ENCODE measurements at regions not wholly inside any gene's neighbourhood (a gene's known extent, or its start where the extent isn't known, plus 50 kb on each side); places are given as distances from the start of the nearest gene placed in this dataset.

- TF ChIP-seq EP300 (IDR thresholded peaks at IDR 0.05; ENCODE audit: borderline replicate concordance in 1 of 2, low read depth in 1 of 2, low read length in 1 of 2) (no peak), SIN3A (IDR thresholded peaks at IDR 0.05; ENCODE audit: borderline replicate concordance, low read depth, low read length) (no peak), MXI1 (IDR thresholded peaks at IDR 0.05; ENCODE audit: low read depth, low read length) (no peak), RAD21 (IDR thresholded peaks at IDR 0.05; ENCODE audit: low read length) (no peak), POLR2AphosphoS5 (IDR thresholded peaks at IDR 0.05; ENCODE audit: low read depth, low read length) (no peak), FOXM1 (IDR thresholded peaks at IDR 0.05; ENCODE audit: low read depth) (no peak), JUND (IDR thresholded peaks at IDR 0.05) (no peak), TEAD4 (IDR thresholded peaks at IDR 0.05; ENCODE audit: borderline replicate concordance, insufficient read depth) (no peak), RCOR1 (IDR thresholded peaks at IDR 0.05; ENCODE audit: low read length) (no peak)
- TF ChIP-seq, protein P1, sequence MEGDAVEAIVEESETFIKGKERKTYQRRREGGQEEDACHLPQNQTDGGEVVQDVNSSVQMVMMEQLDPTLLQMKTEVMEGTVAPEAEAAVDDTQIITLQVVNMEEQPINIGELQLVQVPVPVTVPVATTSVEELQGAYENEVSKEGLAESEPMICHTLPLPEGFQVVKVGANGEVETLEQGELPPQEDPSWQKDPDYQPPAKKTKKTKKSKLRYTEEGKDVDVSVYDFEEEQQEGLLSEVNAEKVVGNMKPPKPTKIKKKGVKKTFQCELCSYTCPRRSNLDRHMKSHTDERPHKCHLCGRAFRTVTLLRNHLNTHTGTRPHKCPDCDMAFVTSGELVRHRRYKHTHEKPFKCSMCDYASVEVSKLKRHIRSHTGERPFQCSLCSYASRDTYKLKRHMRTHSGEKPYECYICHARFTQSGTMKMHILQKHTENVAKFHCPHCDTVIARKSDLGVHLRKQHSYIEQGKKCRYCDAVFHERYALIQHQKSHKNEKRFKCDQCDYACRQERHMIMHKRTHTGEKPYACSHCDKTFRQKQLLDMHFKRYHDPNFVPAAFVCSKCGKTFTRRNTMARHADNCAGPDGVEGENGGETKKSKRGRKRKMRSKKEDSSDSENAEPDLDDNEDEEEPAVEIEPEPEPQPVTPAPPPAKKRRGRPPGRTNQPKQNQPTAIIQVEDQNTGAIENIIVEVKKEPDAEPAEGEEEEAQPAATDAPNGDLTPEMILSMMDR (IDR thresholded peaks at IDR 0.05) = no peak
- TF ChIP-seq, protein P2, sequence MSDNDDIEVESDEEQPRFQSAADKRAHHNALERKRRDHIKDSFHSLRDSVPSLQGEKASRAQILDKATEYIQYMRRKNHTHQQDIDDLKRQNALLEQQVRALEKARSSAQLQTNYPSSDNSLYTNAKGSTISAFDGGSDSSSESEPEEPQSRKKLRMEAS (IDR thresholded peaks at IDR 0.05; ENCODE audit: low read depth) = no peak
- TF ChIP-seq, protein P3, sequence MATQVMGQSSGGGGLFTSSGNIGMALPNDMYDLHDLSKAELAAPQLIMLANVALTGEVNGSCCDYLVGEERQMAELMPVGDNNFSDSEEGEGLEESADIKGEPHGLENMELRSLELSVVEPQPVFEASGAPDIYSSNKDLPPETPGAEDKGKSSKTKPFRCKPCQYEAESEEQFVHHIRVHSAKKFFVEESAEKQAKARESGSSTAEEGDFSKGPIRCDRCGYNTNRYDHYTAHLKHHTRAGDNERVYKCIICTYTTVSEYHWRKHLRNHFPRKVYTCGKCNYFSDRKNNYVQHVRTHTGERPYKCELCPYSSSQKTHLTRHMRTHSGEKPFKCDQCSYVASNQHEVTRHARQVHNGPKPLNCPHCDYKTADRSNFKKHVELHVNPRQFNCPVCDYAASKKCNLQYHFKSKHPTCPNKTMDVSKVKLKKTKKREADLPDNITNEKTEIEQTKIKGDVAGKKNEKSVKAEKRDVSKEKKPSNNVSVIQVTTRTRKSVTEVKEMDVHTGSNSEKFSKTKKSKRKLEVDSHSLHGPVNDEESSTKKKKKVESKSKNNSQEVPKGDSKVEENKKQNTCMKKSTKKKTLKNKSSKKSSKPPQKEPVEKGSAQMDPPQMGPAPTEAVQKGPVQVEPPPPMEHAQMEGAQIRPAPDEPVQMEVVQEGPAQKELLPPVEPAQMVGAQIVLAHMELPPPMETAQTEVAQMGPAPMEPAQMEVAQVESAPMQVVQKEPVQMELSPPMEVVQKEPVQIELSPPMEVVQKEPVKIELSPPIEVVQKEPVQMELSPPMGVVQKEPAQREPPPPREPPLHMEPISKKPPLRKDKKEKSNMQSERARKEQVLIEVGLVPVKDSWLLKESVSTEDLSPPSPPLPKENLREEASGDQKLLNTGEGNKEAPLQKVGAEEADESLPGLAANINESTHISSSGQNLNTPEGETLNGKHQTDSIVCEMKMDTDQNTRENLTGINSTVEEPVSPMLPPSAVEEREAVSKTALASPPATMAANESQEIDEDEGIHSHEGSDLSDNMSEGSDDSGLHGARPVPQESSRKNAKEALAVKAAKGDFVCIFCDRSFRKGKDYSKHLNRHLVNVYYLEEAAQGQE (IDR thresholded peaks at IDR 0.05; ENCODE audit: low read depth, low read length) = no peak
- TF ChIP-seq, protein P4, sequence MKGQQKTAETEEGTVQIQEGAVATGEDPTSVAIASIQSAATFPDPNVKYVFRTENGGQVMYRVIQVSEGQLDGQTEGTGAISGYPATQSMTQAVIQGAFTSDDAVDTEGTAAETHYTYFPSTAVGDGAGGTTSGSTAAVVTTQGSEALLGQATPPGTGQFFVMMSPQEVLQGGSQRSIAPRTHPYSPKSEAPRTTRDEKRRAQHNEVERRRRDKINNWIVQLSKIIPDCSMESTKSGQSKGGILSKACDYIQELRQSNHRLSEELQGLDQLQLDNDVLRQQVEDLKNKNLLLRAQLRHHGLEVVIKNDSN (IDR thresholded peaks at IDR 0.05; ENCODE audit: borderline replicate concordance, low read depth) = no peak
These were observed 77.6 kb upstream of the RAB6C start for GRCh38 chr2:129901754-129902415.

Measured in SK-N-SH (cell line).